NCI-H128 (cell line): ENCODE measurements at regions not wholly inside any gene's neighbourhood (a gene's known extent, or its start where the extent isn't known, plus 50 kb on each side); places are given as distances from the start of the nearest gene placed in this dataset.

Experiments used
- DNase-seq: peaks from one replicate; lab custom pipeline; 2025; ENCODE audit not compliant: unreplicated experiment; lab: John Stamatoyannopoulos, UW

GRCh38 chr5:3654515-3654914 lies 58.9 kb downstream of the IRX1 start:
- no peak for DNase-seq

GRCh38 chr5:3656803-3657202 lies 61.2 kb downstream of the IRX1 start:
- no peak for DNase-seq

GRCh38 chr5:3657364-3658022 lies 61.9 kb downstream of the IRX1 start:
- no peak for DNase-seq

GRCh38 chr5:3658929-3659328 lies 63.3 kb downstream of the IRX1 start:
- DNase-seq = no peak

GRCh38 chr5:3659907-3660306 lies 64.3 kb downstream of the IRX1 start:
- no peak for DNase-seq

- DNase-seq = no peak
Measured at GRCh38 chr5:3660630-3661029, 65.0 kb downstream of the IRX1 start.

- no peak for DNase-seq
Measured at GRCh38 chr5:3661755-3662296, 66.2 kb downstream of the IRX1 start.

- no peak for DNase-seq
Measured at GRCh38 chr5:3662344-3662743, 66.7 kb downstream of the IRX1 start.

GRCh38 chr5:3671337-3671736 lies 75.7 kb downstream of the IRX1 start:
- no peak for DNase-seq

- no peak for DNase-seq
Measured at GRCh38 chr5:3678801-3679200, 83.2 kb downstream of the IRX1 start.

GRCh38 chr5:3680821-3681220 lies 85.2 kb downstream of the IRX1 start:
- DNase-seq = no peak

GRCh38 chr5:3684118-3684517 lies 88.5 kb downstream of the IRX1 start:
- no peak for DNase-seq

GRCh38 chr5:3684771-3685354 lies 89.2 kb downstream of the IRX1 start:
- DNase-seq = no peak

GRCh38 chr5:3694819-3695218 lies 99.2 kb downstream of the IRX1 start:
- DNase-seq = no peak

- no peak for DNase-seq
Measured at GRCh38 chr5:3695818-3696217, 100.2 kb downstream of the IRX1 start.

GRCh38 chr5:3698412-3698811 lies 102.8 kb downstream of the IRX1 start:
- DNase-seq = no peak

- DNase-seq = no peak
Measured at GRCh38 chr5:3701694-3702093, 106.1 kb downstream of the IRX1 start.

- no peak for DNase-seq
Measured at GRCh38 chr5:3704661-3705060, 109.0 kb downstream of the IRX1 start.

- DNase-seq = no peak
Measured at GRCh38 chr5:3709068-3709716, 113.6 kb downstream of the IRX1 start.

- no peak for DNase-seq
Measured at GRCh38 chr5:3709717-3710348, 114.2 kb downstream of the IRX1 start.

GRCh38 chr5:3715062-3715461 lies 119.4 kb downstream of the IRX1 start:
- DNase-seq = no peak

GRCh38 chr5:3729631-3730030 lies 134.0 kb downstream of the IRX1 start:
- no peak for DNase-seq
